ENCODE measurements at regions not wholly inside any gene's neighbourhood (a gene's known extent, or its start where the extent isn't known, plus 50 kb on each side); places are given as distances from the start of the nearest gene placed in this dataset.

- TF ChIP-seq CTCF (conservative IDR thresholded peaks at IDR 0.05; ENCODE audit: low read depth in 2 of 2) (no peak), POLR2AphosphoS5 (IDR thresholded peaks at IDR 0.05; ENCODE audit: low read depth) (no peak), EZH2 (IDR thresholded peaks at IDR 0.05; ENCODE audit: low read depth, unreplicated experiment) (no peak), JUNB (IDR thresholded peaks at IDR 0.05; ENCODE audit: unreplicated experiment) (no peak), ZNF462 (CRISPR knock-in tag; IDR thresholded peaks at IDR 0.05) (no peak), EZH2phosphoT487 (IDR thresholded peaks at IDR 0.05; ENCODE audit: unreplicated experiment) (no peak), REST (IDR thresholded peaks at IDR 0.05; ENCODE audit: unreplicated experiment) (no peak), STAT1 (IDR thresholded peaks at IDR 0.05; ENCODE audit: unreplicated experiment) (no peak), ZNF331 (CRISPR knock-in tag; IDR thresholded peaks at IDR 0.05; ENCODE audit: low read depth) (no peak), CREB1 (CRISPR knock-in tag; IDR thresholded peaks at IDR 0.05; ENCODE audit: low read depth) (no peak), ETS1 (IDR thresholded peaks at IDR 0.05) (no peak), ZNF114 (CRISPR knock-in tag; IDR thresholded peaks at IDR 0.05) (no peak), NANOG (IDR thresholded peaks at IDR 0.05; ENCODE audit: borderline replicate concordance) (no peak)
Measured at GRCh38 chr21:26236281-26236680, 65.7 kb upstream of the APP start.

Measured in GM23338 (cell line).